GM21367 (cell line): ENCODE measurements at regions not wholly inside any gene's neighbourhood (a gene's known extent, or its start where the extent isn't known, plus 50 kb on each side); places are given as distances from the start of the nearest gene placed in this dataset.

ENCODE experiments used
- ATAC-seq: cut with Tn5 transposase; IDR thresholded peaks from one replicate; pipeline ENCODE4 v1.9.1; 2021; ENCODE audit not compliant: unreplicated experiment

DNA sequence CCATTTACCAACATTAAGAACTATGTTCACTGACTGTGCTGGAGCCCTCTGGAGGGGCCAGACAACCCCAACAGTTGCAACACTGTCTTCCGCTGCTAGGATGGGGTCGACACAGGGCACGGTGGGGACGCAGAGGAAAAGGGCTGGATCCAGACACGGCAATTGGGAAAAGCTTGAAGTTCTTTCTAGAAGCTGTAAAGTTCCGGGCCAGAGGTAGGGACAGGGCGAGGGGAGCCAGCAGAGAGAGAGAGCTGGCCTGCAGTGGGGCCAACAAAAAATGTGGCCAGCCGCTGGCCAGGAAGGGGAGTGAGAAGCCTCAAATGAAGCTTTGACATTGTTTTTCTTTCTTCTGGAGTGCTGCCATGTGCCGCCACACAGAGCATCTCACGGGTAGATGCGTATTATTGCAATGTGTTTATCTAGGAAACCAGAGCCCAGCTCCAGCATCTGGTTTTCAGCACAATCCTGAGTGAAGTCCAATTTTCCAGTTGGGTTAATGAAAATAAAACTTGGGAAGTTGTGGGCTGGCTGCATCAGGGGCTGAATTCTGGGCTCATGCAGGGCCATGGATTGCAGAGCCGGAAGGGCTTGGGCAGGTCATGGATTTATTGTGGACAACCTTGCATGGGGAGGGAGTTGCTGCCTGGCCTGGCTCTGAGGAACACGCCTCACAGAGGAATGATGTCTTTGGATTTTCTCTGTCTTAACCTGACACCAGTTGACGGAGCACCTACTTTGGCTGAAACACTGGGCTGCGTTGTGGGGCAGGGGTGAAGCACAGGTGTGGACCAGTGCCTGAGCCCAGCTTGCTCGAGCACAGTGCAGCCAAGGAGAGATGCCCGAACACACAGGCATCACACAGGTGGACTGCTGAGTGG lies 67.6 kb upstream of the AMPD3 start:
- no peak for ATAC-seq

GRCh38 chr11:10388101-10388500 lies 67.0 kb upstream of the AMPD3 start:
- no peak for ATAC-seq

GRCh38 chr11:10388574-10388973 lies 66.5 kb upstream of the AMPD3 start:
- ATAC-seq, result no peak

- ATAC-seq, result no peak
Measured at GRCh38 chr11:10390375-10390774, 64.7 kb upstream of the AMPD3 start.

DNA sequence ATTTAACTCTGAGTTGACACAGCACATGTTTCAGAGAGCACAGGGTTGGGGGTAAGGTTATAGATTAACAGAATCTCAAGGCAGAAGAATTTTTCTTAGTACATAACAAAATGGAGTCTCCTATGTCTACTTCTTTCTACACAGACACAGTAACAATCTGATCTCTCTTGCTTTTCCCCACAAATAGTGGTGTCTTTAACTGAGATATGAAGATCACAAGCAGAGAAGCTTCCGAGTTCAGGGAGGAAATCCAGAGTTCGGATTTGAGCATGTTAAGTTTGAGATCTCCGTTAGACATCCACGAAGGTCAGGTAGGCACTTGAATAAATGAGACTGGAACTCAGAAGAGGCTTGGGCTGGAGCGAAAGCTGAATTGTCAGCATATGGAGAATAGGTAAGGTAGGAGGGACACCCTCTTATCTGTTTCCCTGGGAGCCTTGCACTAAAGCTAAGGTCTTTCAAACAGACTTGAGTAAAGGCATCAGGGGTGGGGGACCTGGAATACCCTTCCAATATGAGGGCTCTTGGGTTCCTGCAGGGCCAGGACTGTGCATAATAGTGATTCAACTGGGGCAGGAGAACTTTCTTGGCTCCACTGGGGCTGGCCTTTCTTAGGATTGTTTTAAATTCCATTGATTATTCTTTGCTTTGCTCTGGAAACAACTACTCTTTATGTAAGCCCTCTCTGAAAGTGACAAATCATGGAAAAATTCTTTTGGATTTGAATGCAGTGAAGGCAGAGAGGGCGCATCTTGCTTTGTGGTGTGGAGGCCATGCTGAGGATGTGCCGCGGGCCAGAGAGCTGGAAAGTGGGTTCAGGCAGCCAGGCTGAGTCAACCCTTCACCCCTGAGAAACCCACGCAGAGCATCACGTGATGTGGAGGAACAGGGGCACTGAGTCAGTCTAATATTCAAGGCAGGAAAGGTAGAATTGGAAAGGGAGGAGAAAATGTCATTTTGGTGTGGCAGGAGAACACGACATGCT lies 62.7 kb upstream of the AMPD3 start:
- ATAC-seq, result no peak

DNA sequence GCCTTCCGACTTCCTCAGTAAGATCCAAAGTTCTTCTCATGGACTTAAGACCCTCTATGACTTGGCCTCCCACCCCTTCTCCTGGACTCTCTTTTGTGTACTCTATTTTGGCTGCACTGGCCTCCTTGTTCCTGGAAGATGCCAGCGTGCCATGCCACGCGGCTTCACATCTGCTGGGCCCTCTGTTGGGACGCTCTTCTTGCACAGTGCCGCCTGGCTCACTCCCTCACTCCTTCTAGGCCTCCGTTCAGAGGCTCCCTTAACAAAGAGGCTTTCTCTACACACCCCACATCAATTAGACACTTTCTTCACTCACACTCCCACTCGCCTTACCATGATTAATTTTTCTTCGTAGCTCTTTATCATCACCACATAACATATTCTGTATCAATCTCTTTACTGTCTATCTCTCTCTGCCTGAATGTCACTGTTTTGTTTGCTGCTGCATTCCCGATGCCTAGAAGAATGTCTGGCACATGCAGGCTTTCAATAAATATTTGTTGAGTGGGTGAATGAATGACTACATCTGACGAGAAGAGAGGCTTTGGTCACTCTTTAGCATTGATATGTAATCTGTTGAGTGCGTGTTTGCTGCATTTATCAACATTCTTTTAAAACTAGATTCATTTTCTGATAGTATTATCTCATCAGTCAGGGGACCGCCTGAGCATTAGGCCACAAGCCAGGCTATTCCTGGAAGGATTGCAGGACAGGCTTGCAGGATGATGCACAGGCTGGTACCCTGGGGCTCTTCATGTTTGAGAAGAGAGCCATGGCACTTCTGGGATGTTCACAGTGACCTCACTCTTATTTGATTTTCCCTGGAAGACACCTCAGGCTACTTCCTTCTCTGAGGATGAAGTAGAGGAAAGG lies 60.6 kb upstream of the AMPD3 start:
- no peak for ATAC-seq

- no peak for ATAC-seq
Measured at GRCh38 chr11:10395166-10395897, 59.7 kb upstream of the AMPD3 start.

GRCh38 chr11:10396771-10397170 lies 58.3 kb upstream of the AMPD3 start:
- no peak for ATAC-seq

- ATAC-seq, result no peak
Measured at GRCh38 chr11:10397226-10397987, 57.7 kb upstream of the AMPD3 start.

DNA sequence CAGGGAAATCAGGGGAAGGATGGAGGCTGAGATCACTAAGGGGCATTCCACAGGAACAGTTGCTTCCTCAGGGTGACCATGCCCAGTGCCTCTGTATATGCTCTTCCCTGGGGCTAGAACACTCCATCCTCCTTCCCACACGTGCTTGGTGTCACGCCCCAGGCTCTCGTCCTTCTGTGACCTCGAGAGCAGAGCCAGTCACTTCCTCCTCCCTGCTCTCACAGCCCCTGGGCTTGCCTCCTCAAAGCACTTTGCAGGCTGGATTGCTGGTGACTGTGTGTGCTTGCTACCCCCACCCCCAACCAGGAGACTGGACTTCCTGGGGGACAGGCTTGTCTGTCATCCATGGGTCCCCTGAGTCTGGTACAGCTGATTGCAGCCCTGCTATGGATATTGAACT lies 56.5 kb upstream of the AMPD3 start:
- ATAC-seq, result no peak

GRCh38 chr11:10400856-10401255 lies 54.2 kb upstream of the AMPD3 start:
- no peak for ATAC-seq

- no peak for ATAC-seq
Measured at GRCh38 chr11:10401256-10401655, 53.8 kb upstream of the AMPD3 start.

DNA sequence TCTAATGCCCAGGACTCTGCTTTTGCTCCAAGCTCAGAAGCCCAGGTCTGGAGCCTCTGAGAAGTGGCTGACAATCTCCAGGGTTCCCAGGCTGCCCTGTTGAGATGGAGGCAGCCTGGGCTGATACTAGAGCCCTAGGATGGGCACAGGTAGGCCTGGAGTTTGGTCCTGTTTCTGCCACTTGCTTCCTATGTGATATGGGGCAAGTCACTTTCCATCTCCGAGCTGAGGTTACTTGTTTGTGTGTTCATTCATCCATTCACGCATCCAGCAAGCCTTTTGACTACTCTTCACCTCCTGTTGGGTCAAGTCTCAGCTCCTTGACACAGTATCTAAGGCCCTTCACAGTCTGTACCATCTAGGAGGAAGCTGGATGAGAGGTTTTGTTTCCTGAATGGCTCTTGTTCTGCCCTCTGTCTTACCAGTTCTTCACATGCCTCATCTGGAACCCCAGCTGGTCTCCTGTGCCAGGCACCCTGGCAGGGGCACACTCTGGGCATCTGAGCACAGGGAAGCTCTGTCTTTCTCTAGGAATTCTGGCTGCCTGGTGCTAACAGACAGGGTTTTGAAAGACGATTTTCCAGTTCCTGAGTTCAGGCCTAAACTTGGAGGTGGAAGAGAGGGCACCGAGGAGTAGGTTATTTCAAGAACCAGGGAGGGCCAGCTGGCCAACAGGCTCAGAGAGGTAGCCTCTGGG lies 53.2 kb upstream of the AMPD3 start:
- ATAC-seq, result no peak
